ENCODE measurements at regions not wholly inside any gene's neighbourhood (a gene's known extent, or its start where the extent isn't known, plus 50 kb on each side); places are given as distances from the start of the nearest gene placed in this dataset.

DNA sequence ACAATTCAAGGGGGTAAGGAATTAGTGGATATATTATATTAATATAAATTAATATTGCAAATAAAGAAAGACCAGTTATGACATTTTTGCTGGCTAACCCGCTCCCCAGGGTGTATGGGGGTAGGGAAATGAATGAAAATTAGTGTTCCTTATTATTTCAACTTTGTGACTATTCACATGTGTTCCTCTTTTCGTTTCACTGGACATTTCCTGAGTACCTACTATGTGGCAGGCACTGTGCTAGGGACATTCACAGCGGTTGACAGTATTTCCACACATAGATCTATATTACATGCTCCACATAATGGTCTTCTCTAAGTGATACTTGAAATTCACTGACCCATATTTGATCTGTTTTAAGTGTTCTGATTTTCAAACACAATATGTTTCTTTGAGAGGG is 129.8 kb upstream of the USP15 start (continued):
- TF ChIP-seq, protein P1, sequence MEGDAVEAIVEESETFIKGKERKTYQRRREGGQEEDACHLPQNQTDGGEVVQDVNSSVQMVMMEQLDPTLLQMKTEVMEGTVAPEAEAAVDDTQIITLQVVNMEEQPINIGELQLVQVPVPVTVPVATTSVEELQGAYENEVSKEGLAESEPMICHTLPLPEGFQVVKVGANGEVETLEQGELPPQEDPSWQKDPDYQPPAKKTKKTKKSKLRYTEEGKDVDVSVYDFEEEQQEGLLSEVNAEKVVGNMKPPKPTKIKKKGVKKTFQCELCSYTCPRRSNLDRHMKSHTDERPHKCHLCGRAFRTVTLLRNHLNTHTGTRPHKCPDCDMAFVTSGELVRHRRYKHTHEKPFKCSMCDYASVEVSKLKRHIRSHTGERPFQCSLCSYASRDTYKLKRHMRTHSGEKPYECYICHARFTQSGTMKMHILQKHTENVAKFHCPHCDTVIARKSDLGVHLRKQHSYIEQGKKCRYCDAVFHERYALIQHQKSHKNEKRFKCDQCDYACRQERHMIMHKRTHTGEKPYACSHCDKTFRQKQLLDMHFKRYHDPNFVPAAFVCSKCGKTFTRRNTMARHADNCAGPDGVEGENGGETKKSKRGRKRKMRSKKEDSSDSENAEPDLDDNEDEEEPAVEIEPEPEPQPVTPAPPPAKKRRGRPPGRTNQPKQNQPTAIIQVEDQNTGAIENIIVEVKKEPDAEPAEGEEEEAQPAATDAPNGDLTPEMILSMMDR (IDR thresholded peaks at IDR 0.05 in 2 of 3, conservative IDR thresholded peaks at IDR 0.05 in 1 of 3; ENCODE audit: borderline replicate concordance in 1 of 3, insufficient read depth in 1 of 3, low read depth in 2 of 3, low read length in 2 of 3) = no peak

DNA sequence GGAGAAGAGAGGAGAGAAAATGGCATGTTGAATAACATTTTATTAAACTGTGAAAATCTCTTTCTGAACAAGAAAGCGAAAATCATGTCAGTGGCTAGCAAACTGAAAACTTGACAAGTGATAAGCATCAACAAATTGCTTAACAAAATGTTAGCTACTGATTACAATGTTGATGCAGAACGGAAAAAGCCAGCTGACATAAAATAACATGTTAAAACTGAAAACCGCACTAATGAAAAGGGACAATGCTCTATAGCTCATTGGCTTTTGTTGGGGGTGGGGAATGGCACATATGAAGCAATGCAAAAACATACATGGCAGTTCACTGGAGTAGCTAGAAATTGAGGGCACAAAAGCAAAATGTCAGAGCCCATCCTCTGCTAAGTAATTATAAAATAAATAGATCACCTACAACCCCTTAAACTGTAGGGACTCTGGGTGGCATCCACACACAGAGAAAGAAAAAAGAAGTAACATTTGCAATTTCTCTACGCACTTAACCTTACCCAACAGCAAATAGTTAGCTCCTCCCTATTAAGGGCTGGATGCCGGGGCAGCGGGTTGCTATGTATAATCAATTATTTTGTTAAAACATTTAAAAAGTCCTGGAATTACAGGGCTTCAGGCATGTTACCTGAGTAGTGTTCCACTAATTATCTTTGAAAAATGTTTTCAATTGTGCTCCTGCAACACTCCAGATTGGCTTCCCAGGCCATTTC is 129.2 kb upstream of the USP15 start:
- DNase-seq (ENCODE audit: low read depth, low spot score) (no peak), ATAC-seq (no peak)
- TF ChIP-seq POLR2AphosphoS5 (IDR thresholded peaks at IDR 0.05; ENCODE audit: low read depth, low read length) (no peak), ZNF274 (IDR thresholded peaks at IDR 0.05; ENCODE audit: low read depth, low read length) (no peak), EZH2 (IDR thresholded peaks at IDR 0.05) (no peak), ZFX (IDR thresholded peaks at IDR 0.05) (no peak)
- TF ChIP-seq, protein P2, sequence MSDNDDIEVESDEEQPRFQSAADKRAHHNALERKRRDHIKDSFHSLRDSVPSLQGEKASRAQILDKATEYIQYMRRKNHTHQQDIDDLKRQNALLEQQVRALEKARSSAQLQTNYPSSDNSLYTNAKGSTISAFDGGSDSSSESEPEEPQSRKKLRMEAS (IDR thresholded peaks at IDR 0.05) = no peak
- no TSS peak for BruUV-seq (replicated peaks)
- CTCF ChIA-PET = interaction anchor here (1.4 kb wide), 1 partner anchor 7 kb away, joined by 4 read pairs; no protein-coding TSS in a partner anchor
- POLR2A ChIA-PET = no interaction called here
- Histone ChIP-seq H3K36me3 (ENCODE audit: control insufficient read depth in 1 of 2, insufficient read depth in 2 of 2, low read length in 2 of 2) (no peaks in the 10 kb centered on the region), H3K27me3 (ENCODE audit: insufficient read depth, low read length) (no peaks in the 10 kb centered on the region), H3K4me3 (replicated peaks in 1 of 2; ENCODE audit: low read depth in 1 of 2, low read length in 2 of 2) (no peak overlapping the region), H4K20me1 (ENCODE audit: insufficient read depth) (no peaks in the 10 kb centered on the region), H2AFZ (ENCODE audit: low read depth, low read length, poor library complexity, severe bottlenecking) (no peak overlapping the region), H3K9me2 (ENCODE audit: insufficient read depth) (no peaks in the 10 kb centered on the region), H3K4me1 (ENCODE audit: control insufficient read depth in 1 of 2, insufficient read depth in 2 of 2, low read length in 2 of 2) (no peaks in the 10 kb centered on the region), H3K79me2 (ENCODE audit: insufficient read depth, low read length) (no peaks in the 10 kb centered on the region), H3K9me3 (ENCODE audit: control insufficient read depth in 1 of 2, insufficient read depth in 1 of 2, low read depth in 1 of 2, low read length in 2 of 2) (no peaks in the 10 kb centered on the region), H3K27ac (ENCODE audit: low read depth, low read length) (no peak overlapping the region), H3K9ac (ENCODE audit: low read length) (no peak overlapping the region), H3K4me2 (ENCODE audit: low read length) (no peak overlapping the region)
- intact Hi-C loops (cut with micrococcal nuclease) = no loop called here
- RAD21 ChIA-PET (ENCODE audit: low non-redundant PET in 1 of 2, low total read pairs in 2 of 2, uncharacterized antibody in 2 of 2, unreplicated experiment in 2 of 2) = no interaction called here
